Kidney (tissue), 13 donors: ENCODE measurements at regions not wholly inside any gene's neighbourhood (a gene's known extent, or its start where the extent isn't known, plus 50 kb on each side); places are given as distances from the start of the nearest gene placed in this dataset.

Experiments used
- DNase-seq, 5 donors: peaks; one replicate each; pipeline ENCODE4 v3.0.0-alpha.2; 2013 to 2020
- FAIRE-seq: peaks from 2 replicates; lab custom pipeline; 2012; peaks lifted over from hg19 to GRCh38; lab: Jason Lieb, UNC
- H3K27ac ChIP-seq, 2 donors: one replicate each; pipeline ENCODE4 v1.7.0; 2013; ENCODE audit warnings: low read depth in 2 of 2, low read length in 2 of 2, inconsistent platforms in 1 of 2
- H3K27me3 ChIP-seq: one replicate; pipeline ENCODE4 v1.7.1; 2013; ENCODE audit warnings: low read length, inconsistent platforms; ENCODE audit not compliant: control insufficient read depth, insufficient read depth
- H3K36me3 ChIP-seq, 3 donors: one replicate each; pipeline versions ENCODE4 v1.7.0 to v1.7.1; 2013; ENCODE audit warnings: low read length in 3 of 3, control low read depth in 1 of 3, inconsistent platforms in 1 of 3; ENCODE audit not compliant: insufficient read depth in 3 of 3, control insufficient read depth in 2 of 3
- H3K4me1 ChIP-seq, 3 donors: one replicate each; pipeline versions ENCODE4 v1.7.0 to v1.7.1; 2013; ENCODE audit warnings: low read length in 3 of 3, inconsistent platforms in 1 of 3, low read depth in 1 of 3; ENCODE audit not compliant: control insufficient read depth in 2 of 3, insufficient read depth in 2 of 3
- H3K4me3 ChIP-seq, 3 donors: one replicate each; pipeline versions ENCODE4 v1.7.0 to v1.8.1; 2013; ENCODE audit warnings: low read length in 3 of 3, control low read depth in 1 of 3, inconsistent platforms in 1 of 3
- H3K9ac ChIP-seq, 3 donors: one replicate each; pipeline versions ENCODE4 v1.7.0 to v1.7.1; 2013; ENCODE audit warnings: low read length in 3 of 3, control low read depth in 1 of 3, inconsistent platforms in 1 of 3
- H3K9me3 ChIP-seq, 3 donors: one replicate each; pipeline versions ENCODE4 v1.7.0 to v1.7.1; 2013; ENCODE audit warnings: low read length in 3 of 3, control low read depth in 1 of 3, inconsistent platforms in 1 of 3; ENCODE audit not compliant: control insufficient read depth in 2 of 3, insufficient read depth in 1 of 3
- CTCF ChIP-seq: IDR thresholded peaks from 3 replicates; pipeline ENCODE4 v1.5.1; 2012; ENCODE audit warnings: mild to moderate bottlenecking, moderate library complexity, borderline replicate concordance; ENCODE audit not compliant: insufficient read depth; ENCODE audit errors: extremely low read depth
- intact Hi-C: fragments of 100-400 bp; cut with DNase I; formaldehyde crosslinking; loops from one replicate; pipeline ENCODE4 v1.11.1; 2022
- donor health status: control.
- donor health status: control.
- donor health status: control.
- donor health status: control.
- donor health status: control.
- donor health status: DM: yes; HTN: yes; CAD: no.
- donor health status: Normal renal cell carcinoma (clear cell type).

- intact Hi-C loops, result no loop called here
- H3K9ac ChIP-seq, result no peak overlapping the region
- no peak for FAIRE-seq
- H3K4me1 ChIP-seq, result no peaks in the 10 kb centered on the region
- no peak for TF ChIP-seq CTCF
- no peaks in the 10 kb centered on the region for H3K9me3 ChIP-seq
- no peak overlapping the region for H3K4me3 ChIP-seq
- DNase-seq, result no peak
- H3K36me3 ChIP-seq, result no peaks in the 10 kb centered on the region
- H3K27ac ChIP-seq, result no peak overlapping the region
- no peaks in the 10 kb centered on the region for H3K27me3 ChIP-seq
These were observed 233.7 kb downstream of the DSEL start for GRCh38 chr18:67282796-67283195.

GRCh38 chr18:67281746-67282145 lies 234.8 kb downstream of the DSEL start:
- Histone ChIP-seq H3K36me3 (no peaks in the 10 kb centered on the region), H3K9me3 (no peaks in the 10 kb centered on the region), H3K9ac (no peak overlapping the region), H3K4me1 (no peaks in the 10 kb centered on the region), H3K4me3 (no peak overlapping the region), H3K27me3 (no peaks in the 10 kb centered on the region), H3K27ac (no peak overlapping the region)
- no peak for TF ChIP-seq CTCF
- DNase-seq (no peak), FAIRE-seq (no peak)
- intact Hi-C loops, result no loop called here

DNA sequence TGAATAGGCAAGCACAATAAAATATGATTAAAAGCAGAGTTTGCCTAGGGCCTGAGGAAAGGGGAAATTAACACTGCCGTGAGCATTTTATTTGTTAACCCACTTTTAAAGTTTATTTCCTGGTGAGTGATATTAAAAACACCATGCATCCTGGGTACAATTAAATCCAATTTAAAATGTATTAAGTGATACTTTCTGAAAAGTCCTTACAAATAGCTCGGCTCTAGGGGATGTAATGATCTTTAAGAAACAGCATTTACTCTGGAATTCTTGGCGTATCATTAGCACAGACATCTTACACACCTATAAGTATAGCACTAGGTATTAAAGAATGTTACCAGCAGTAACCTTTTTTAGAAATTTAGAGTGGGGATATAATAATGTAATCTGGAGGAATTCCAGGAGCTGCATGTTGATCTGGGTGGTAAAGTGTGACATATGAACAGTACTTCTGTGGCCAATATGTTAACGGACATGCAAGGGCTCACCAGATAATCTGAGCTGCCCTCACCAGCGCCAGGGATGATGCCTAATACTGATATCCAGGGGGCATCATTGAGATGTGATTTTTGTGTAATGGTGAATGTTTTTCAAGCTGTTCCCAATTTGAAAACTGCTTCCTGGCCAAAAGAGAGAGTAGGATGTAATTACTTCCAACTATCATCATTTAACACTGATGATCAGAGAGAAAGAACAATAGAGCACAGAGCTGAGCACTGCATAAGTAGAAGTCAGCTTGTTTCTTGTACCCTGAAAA lies 235.9 kb downstream of the DSEL start:
- DNase-seq, result no peak
- H3K4me1 ChIP-seq, result no peaks in the 10 kb centered on the region
- intact Hi-C loops, result no loop called here
- no peaks in the 10 kb centered on the region for H3K27me3 ChIP-seq
- no peak for FAIRE-seq
- H3K9me3 ChIP-seq, result no peaks in the 10 kb centered on the region
- TF ChIP-seq CTCF, result no peak
- H3K4me3 ChIP-seq, result no peak overlapping the region
- H3K27ac ChIP-seq, result no peak overlapping the region
- H3K36me3 ChIP-seq, result no peaks in the 10 kb centered on the region
- H3K9ac ChIP-seq, result no peak overlapping the region

- H3K4me3 ChIP-seq, result no peak overlapping the region
- no peaks in the 10 kb centered on the region for H3K9me3 ChIP-seq
- no peaks in the 10 kb centered on the region for H3K4me1 ChIP-seq
- H3K27me3 ChIP-seq, result no peaks in the 10 kb centered on the region
- H3K9ac ChIP-seq, result no peak overlapping the region
- FAIRE-seq (no peak), DNase-seq (no peak)
- H3K27ac ChIP-seq, result no peak overlapping the region
- H3K36me3 ChIP-seq, result no peaks in the 10 kb centered on the region
- intact Hi-C loops, result no loop called here
- no peak for TF ChIP-seq CTCF
These were observed 236.5 kb downstream of the DSEL start for GRCh38 chr18:67279988-67280387.
